Activated CD4-positive, alpha-beta T cell treated with anti-CD3 and anti-CD28 coated beads, Interleukin-2, amount 10 ng/mL, durations not matched to agents 24 days and 14 days (primary cell): ENCODE measurements at regions not wholly inside any gene's neighbourhood (a gene's known extent, or its start where the extent isn't known, plus 50 kb on each side); places are given as distances from the start of the nearest gene placed in this dataset.

Source experiments
- DNase-seq: peaks from one replicate; pipeline ENCODE4 v3.0.0; 2022
- H3K27ac Mint-ChIP-seq: one replicate; pipeline ENCODE4 v1.8.0; 2022; ENCODE audit warnings: mild to moderate bottlenecking, mixed read lengths
- H3K27me3 Mint-ChIP-seq: one replicate; pipeline ENCODE4 v1.8.0; 2022; ENCODE audit warnings: mixed read lengths
- H3K36me3 Mint-ChIP-seq: one replicate; pipeline ENCODE4 v1.8.0; 2022; ENCODE audit warnings: low read depth, mild to moderate bottlenecking, mixed read lengths
- H3K4me1 Mint-ChIP-seq: one replicate; pipeline ENCODE4 v1.8.0; 2021; ENCODE audit warnings: mixed read lengths
- H3K4me3 Mint-ChIP-seq: one replicate; pipeline ENCODE4 v1.8.0; 2022; ENCODE audit warnings: mild to moderate bottlenecking, moderate library complexity, mixed read lengths
- H3K9me3 Mint-ChIP-seq: one replicate; pipeline ENCODE4 v1.8.0; 2021; ENCODE audit warnings: mixed read lengths
- intact Hi-C: fragments of 100-400 bp; cut with micrococcal nuclease; formaldehyde crosslinking; loops from one replicate; pipeline ENCODE4 v1.15.1; 2023

DNA sequence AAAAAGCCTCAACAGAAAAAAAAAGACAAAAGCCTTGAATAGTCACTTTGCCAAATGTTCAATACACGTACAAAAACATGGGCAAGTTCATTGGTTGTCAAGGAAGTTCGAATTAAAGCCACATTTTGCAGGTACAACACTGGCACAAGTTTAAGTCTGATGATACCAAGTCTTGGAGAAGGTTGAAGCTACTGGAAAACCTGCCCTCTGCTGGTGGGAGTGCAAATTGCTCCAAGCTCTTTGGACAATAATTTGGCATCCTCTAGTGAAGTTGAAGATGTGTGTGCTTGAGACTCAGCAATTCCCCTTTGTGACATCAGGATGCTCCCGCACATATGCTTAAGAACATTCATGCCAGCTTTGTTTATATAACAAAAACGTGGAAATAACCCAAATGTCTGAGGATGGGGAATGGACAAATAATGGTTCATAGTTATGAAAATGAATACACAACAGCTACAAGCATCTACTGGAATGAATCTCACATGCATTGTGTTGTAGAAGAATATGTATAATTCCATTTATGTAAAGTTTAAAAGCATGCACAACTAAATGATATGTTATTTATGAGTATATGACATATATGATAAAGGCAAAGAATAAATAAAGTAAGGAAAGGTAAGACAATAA, 120.0 kb upstream of the PLPP4 start:
- DNase-seq: peak; percentile 84
- Mint-ChIP-seq H3K4me3 (no peak overlapping the region), H3K4me1 (no peaks in the 10 kb centered on the region), H3K27ac (no peak overlapping the region), H3K27me3 (peaks cover 5% of the 10 kb centered on the region), H3K36me3 (no peaks in the 10 kb centered on the region), H3K9me3 (no peaks in the 10 kb centered on the region)
- intact Hi-C loops: loop anchor here (5.0 kb wide), 1 partner anchor 650 kb away; no protein-coding TSS in a partner anchor

DNA sequence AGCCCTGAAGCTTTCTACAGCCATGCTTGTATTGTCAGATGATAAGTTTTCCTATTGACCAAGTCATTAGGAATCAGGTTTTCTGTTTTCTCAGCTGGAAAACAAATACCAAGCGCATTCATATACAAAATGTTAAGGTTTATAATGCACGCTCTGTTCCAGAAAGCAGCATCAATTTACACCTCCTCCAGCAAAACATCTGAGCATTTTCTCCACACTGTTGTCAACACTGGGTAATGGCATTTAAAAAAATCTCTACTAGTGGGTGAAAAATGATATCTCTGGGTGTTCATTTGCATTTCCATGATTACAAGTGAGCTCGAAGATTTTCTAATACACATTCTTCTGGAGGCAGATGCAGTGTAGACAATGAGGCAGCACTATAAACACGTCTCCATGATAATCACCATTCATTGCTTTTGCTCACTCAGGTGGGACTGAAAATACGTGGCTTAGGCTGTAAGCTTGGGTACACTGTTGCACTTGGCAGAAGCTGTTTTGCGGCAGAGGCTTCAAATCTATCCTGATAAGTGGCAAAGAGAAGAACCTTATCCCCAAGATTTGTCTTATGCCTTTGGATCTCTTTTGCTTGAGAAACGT, 114.8 kb upstream of the PLPP4 start:
- no peak overlapping the region for H3K27ac Mint-ChIP-seq
- no peaks in the 10 kb centered on the region for H3K36me3 Mint-ChIP-seq
- intact Hi-C loops: no loop called here
- no peaks in the 10 kb centered on the region for H3K4me1 Mint-ChIP-seq
- peaks cover 1% of the 10 kb centered on the region for H3K27me3 Mint-ChIP-seq
- H3K9me3 Mint-ChIP-seq: no peaks in the 10 kb centered on the region
- H3K4me3 Mint-ChIP-seq: no peak overlapping the region
- no peak for DNase-seq

DNA sequence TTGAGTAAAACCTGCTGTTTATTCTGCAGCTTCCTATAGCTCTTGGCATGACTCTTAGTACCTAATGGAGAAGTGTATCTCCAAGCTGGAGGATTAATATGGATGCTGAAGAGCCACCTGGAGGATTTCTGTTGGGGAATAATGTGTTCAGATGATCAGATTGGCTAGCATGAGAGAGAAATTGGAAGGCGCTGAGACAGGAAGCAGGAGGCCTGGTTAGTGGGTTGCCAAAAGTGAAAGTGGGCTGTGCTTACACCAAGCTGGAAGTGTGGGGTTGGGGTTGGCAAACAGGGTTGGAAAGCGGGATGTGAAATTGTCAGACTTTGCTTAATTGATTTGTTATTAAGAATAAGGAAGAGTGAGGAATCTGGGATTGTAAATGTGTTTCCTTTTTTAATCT, 111.8 kb upstream of the PLPP4 start:
- Mint-ChIP-seq H3K4me1 (no peaks in the 10 kb centered on the region), H3K4me3 (no peak overlapping the region), H3K27ac (no peak overlapping the region), H3K9me3 (no peaks in the 10 kb centered on the region), H3K36me3 (no peaks in the 10 kb centered on the region), H3K27me3 (no peaks in the 10 kb centered on the region)
- intact Hi-C loops: no loop called here
- no peak for DNase-seq

DNA sequence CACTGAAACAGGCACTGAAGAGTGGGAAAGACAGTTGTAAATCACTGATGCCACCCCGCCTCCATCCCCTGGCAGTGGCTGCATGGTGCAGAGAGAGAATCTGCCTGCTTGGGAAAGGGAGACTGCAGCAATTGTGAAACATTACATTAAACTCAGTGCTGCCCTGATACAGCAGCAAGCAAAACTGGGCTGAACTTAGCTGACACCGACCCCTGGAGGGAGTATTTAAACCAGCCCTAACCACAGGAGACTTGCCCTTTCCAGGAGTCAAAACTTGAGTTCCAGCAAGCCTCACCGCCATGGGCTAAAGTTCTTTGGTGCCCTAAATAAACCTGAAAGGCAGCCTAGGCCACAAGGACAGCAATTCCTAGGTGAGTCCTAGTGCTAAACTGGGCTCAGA, 109.4 kb upstream of the PLPP4 start:
- no peaks in the 10 kb centered on the region for H3K9me3 Mint-ChIP-seq
- no peak overlapping the region for H3K27ac Mint-ChIP-seq
- intact Hi-C loops: no loop called here
- H3K27me3 Mint-ChIP-seq: no peaks in the 10 kb centered on the region
- no peaks in the 10 kb centered on the region for H3K4me1 Mint-ChIP-seq
- H3K36me3 Mint-ChIP-seq: no peaks in the 10 kb centered on the region
- no peak overlapping the region for H3K4me3 Mint-ChIP-seq
- DNase-seq: no peak

DNA sequence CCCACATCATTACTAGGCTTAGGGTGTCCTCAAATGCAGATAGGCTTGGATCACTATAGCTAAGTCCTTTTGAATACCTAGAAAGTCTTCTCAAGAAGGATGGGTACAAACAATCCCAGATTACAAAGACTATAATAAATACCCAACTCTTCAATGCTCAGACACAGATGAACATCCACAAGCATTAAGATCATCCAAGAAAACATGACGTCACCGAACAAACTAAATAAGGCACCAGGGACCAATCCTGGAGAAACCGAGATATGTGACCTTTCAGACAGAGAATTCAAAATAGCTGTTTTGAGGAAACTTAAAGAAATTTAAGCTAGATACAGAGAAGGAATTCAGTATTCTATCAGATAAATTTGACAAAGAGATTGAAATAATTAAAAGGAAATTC, 108.0 kb upstream of the PLPP4 start:
- Mint-ChIP-seq H3K36me3 (no peaks in the 10 kb centered on the region), H3K27ac (no peak overlapping the region), H3K4me3 (no peak overlapping the region), H3K9me3 (no peaks in the 10 kb centered on the region), H3K27me3 (no peaks in the 10 kb centered on the region), H3K4me1 (no peaks in the 10 kb centered on the region)
- DNase-seq: no peak
- intact Hi-C loops: no loop called here

DNA sequence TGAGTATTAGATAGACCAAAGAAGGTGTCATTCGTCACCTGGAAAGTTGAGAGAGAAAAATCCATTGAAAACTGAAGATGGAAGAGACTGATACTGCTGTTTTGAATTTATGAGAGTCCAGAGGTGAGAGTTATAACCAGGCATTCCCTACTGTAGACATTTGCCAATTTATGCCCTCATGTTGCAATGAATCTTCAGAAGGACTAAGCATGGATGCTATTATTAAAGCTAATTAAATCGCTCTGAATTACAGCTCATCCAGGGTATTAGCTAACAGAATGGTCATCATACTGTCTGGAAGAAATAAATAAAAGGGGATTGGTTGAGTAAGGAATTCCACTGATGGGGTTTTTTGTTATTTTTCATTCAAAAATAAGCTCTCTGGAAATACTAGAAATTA, 101.6 kb upstream of the PLPP4 start:
- no peaks in the 10 kb centered on the region for H3K36me3 Mint-ChIP-seq
- no peak overlapping the region for H3K4me3 Mint-ChIP-seq
- intact Hi-C loops: no loop called here
- H3K4me1 Mint-ChIP-seq: no peaks in the 10 kb centered on the region
- no peaks in the 10 kb centered on the region for H3K27me3 Mint-ChIP-seq
- H3K9me3 Mint-ChIP-seq: peaks cover 4% of the 10 kb centered on the region
- H3K27ac Mint-ChIP-seq: no peak overlapping the region
- DNase-seq: no peak

DNA sequence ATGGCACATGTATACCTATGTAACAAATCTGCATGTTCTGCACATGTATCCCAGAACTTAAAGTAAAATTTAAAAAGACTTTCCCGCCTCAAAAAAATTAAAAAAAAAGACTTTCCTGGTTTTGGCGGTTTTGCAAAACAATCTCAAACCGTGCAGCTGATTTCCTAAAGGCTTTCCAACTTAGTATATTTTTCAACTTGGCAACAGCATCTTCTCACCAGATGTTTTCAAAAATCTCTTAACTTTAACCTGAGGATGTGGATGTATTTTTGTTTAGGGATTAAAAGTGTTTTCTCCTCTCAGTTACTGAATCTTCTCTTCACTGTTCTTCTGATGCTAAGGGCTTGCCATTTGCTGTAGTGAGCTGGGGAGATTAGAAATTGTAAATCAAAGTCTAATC, 96.5 kb upstream of the PLPP4 start:
- H3K27me3 Mint-ChIP-seq: no peaks in the 10 kb centered on the region
- no peaks in the 10 kb centered on the region for H3K4me1 Mint-ChIP-seq
- H3K9me3 Mint-ChIP-seq: peaks cover 4% of the 10 kb centered on the region
- no peaks in the 10 kb centered on the region for H3K36me3 Mint-ChIP-seq
- H3K27ac Mint-ChIP-seq: no peak overlapping the region
- DNase-seq: no peak
- intact Hi-C loops: no loop called here
- no peak overlapping the region for H3K4me3 Mint-ChIP-seq

DNA sequence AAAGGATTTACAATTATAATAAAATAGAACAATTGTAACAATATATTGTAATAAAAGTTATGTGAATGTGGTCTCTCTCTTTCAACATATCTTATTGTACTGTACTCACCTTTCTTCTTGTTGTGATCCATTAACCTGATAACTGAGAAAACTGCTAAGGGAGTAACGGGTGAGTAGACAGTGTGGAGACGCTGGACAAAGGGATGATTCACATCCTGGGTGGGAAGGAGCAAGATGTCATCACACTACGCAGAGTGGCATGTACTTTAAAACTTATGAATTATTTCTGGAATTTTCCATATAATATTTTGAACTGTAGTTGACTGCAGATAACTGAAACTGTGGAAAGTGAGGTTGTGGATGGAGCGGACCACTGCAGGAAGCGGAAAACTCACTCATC, 91.2 kb upstream of the PLPP4 start:
- H3K27ac Mint-ChIP-seq: no peak overlapping the region
- H3K4me3 Mint-ChIP-seq: no peak overlapping the region
- H3K4me1 Mint-ChIP-seq: no peaks in the 10 kb centered on the region
- H3K27me3 Mint-ChIP-seq: no peaks in the 10 kb centered on the region
- intact Hi-C loops: no loop called here
- H3K9me3 Mint-ChIP-seq: no peaks in the 10 kb centered on the region
- no peak for DNase-seq
- no peaks in the 10 kb centered on the region for H3K36me3 Mint-ChIP-seq

DNA sequence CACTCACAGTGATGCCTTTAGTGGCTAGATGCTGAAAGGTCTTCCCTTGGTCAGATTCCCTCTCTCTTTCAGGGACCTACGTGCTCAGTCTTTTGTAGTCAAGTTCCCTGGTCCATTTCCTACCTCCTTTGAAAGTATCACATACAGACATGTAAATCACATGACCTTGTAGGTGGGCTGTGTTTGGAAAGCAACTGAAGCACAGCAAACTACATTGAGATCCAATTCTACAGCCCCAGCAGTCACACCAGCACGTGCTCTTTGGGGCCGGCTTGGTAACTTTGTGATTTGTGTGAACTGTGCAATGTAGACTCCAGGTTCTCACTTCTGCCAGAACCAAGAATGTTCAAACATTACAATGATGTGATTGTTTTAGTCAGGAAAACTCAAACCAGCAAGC, 89.7 kb upstream of the PLPP4 start:
- no peak for DNase-seq

DNA sequence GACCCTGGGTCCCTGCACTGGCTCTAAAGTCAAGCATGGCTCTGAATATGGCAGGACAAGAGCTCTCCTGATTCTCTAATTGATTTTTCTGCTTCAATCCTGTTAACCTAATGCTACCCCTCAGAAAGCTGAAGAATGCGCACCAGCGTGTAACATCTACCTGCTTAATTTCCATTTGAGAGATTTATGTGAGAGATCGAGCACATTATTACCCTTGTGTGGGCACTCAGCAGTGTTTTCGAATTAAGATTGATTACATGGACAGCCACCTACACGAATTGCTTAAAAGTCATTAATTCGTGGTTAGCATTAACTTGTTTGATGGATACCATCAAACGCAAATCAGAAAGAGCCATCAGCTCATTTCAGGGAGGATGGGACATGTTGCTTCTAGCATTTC, 88.7 kb upstream of the PLPP4 start:
- no peak for DNase-seq
- H3K4me3 Mint-ChIP-seq: no peak overlapping the region
- H3K4me1 Mint-ChIP-seq: no peaks in the 10 kb centered on the region
- no peaks in the 10 kb centered on the region for H3K9me3 Mint-ChIP-seq
- no peaks in the 10 kb centered on the region for H3K36me3 Mint-ChIP-seq
- intact Hi-C loops: no loop called here
- H3K27ac Mint-ChIP-seq: no peak overlapping the region
- no peaks in the 10 kb centered on the region for H3K27me3 Mint-ChIP-seq

More for the DNA sequence above, 89.7 kb upstream of the PLPP4 start:
- H3K27ac Mint-ChIP-seq: no peak overlapping the region
- no peaks in the 10 kb centered on the region for H3K36me3 Mint-ChIP-seq
- H3K27me3 Mint-ChIP-seq: no peaks in the 10 kb centered on the region
- intact Hi-C loops: no loop called here
- no peaks in the 10 kb centered on the region for H3K9me3 Mint-ChIP-seq
- H3K4me3 Mint-ChIP-seq: no peak overlapping the region
- H3K4me1 Mint-ChIP-seq: no peaks in the 10 kb centered on the region

DNA sequence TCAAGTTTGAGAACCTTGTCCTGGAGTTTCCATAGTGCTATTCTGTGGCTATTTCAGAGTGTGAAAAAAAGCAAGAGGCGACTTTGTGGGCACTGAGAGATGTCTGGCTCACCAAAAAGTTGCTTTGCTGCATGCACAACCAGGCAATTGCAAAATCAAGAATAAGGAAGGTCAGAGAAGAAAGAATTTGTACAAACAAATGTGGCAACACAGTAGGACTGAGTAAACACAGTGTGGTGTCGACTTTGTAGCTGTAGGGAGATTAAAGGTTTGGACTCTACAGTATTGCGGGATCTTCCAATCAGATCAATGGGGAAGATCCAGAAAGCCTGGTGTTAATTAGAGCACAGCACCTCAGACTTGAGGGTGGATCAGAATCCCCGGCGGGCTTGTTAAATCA, 88.1 kb upstream of the PLPP4 start:
- Mint-ChIP-seq H3K27ac (no peak overlapping the region), H3K4me1 (no peaks in the 10 kb centered on the region), H3K4me3 (no peak overlapping the region), H3K36me3 (no peaks in the 10 kb centered on the region), H3K9me3 (no peaks in the 10 kb centered on the region), H3K27me3 (no peaks in the 10 kb centered on the region)
- DNase-seq: no peak
- intact Hi-C loops: no loop called here

DNA sequence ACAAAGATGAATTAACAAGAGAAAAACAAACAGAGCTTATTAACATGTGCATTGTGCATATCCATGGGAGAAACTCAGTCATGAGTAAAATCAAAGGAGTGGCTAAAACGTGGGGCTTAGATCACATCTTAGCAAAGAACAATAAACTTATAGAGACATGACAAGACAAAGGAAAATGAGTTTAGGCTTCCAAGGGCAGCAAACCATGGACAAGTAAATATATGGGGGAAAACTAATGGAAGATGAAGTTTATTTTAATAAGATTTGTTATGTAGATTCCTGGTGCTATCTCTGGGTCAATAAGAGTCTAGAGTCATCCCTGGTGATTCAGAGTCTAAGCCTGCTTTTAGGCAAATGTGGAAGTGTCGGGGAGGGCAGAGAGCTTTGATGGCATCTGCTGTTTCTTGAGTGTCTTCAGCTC, 87.2 kb upstream of the PLPP4 start:
- Mint-ChIP-seq H3K27me3 (no peaks in the 10 kb centered on the region), H3K4me1 (no peaks in the 10 kb centered on the region), H3K36me3 (no peaks in the 10 kb centered on the region), H3K27ac (no peak overlapping the region), H3K9me3 (no peaks in the 10 kb centered on the region), H3K4me3 (no peak overlapping the region)
- DNase-seq: no peak
- intact Hi-C loops: no loop called here

DNA sequence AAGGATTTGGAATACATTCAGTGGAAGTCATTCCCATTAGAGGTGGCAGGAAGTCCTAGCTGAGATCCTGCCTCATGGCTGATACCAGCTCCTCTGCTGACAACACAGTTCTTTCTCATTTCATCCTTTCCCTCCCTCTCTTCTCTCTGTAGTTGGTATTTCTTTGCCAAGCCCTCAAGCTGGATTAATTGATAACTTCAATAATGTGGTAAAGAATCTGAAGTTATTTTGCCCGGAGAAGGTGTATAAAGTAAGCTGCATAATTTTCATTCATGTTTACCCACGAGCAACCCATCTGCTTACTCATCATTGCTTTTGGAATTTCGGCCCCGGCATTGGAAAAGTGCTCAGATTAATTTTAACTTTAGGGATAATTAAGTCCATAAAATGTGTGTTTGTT, 85.2 kb upstream of the PLPP4 start:
- Mint-ChIP-seq H3K4me1 (no peaks in the 10 kb centered on the region), H3K27me3 (no peaks in the 10 kb centered on the region), H3K27ac (no peak overlapping the region), H3K9me3 (no peaks in the 10 kb centered on the region), H3K4me3 (no peak overlapping the region), H3K36me3 (no peaks in the 10 kb centered on the region)
- DNase-seq: no peak
- intact Hi-C loops: no loop called here

DNA sequence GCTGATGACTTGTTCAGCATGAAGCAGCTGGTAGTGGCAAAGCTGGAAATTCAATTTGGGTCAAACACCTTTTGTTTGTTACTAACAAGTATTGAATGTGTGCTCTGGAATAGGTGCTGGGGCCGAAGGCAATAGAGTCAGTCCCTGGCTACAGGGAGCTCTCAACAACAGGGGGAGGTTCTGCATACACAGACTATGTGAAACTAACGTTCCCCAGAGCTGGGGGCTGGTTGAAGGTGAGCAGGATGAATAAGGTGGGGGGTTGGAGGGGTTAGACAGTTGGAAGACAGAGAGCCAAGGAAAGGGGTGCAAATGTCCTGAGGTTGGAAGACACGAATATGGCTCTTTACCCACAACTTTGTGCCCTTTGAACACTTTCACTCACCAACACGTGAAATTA, 84.1 kb upstream of the PLPP4 start:
- no peaks in the 10 kb centered on the region for H3K4me1 Mint-ChIP-seq
- H3K4me3 Mint-ChIP-seq: no peak overlapping the region
- intact Hi-C loops: no loop called here
- peak; percentile 16 for DNase-seq
- H3K27me3 Mint-ChIP-seq: no peaks in the 10 kb centered on the region
- no peak overlapping the region for H3K27ac Mint-ChIP-seq
- H3K36me3 Mint-ChIP-seq: no peaks in the 10 kb centered on the region
- H3K9me3 Mint-ChIP-seq: no peaks in the 10 kb centered on the region

DNA sequence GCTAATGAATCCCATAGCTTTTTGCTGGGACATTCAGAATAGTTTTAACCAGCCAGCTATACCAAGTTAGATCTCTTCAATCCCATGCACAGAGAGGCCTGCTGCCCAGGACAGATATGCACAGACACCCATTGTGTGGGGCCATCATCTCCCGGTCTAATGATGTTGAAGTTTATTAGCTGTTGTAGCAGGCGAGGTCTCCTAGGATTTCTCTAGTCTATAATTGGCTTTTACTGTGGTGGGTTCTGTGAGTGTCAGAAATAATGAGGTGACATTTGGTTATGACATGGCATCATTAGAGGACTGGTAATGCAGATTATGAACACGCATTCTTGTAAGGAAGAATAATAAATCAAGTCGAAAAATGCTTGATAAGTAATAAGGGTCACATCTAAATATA, 81.4 kb upstream of the PLPP4 start:
- H3K27ac Mint-ChIP-seq: no peak overlapping the region
- no peaks in the 10 kb centered on the region for H3K36me3 Mint-ChIP-seq
- no peak overlapping the region for H3K4me3 Mint-ChIP-seq
- H3K9me3 Mint-ChIP-seq: no peaks in the 10 kb centered on the region
- DNase-seq: no peak
- H3K27me3 Mint-ChIP-seq: no peaks in the 10 kb centered on the region
- intact Hi-C loops: no loop called here
- no peaks in the 10 kb centered on the region for H3K4me1 Mint-ChIP-seq
